Nephron (organoid): ENCODE measurements at regions not wholly inside any gene's neighbourhood (a gene's known extent, or its start where the extent isn't known, plus 50 kb on each side); places are given as distances from the start of the nearest gene placed in this dataset.
A peak's percentile ranks its signal among the peaks of the same experiment; 100 is the strongest.

Source experiments
- H3K27ac Mint-ChIP-seq, 3 experiments: 2 replicates each; pipeline ENCODE4 v1.8.0; 2020; ENCODE audit warnings: mixed read lengths in 3 of 3, mild to moderate bottlenecking in 2 of 3, moderate library complexity in 1 of 3
- H3K27me3 Mint-ChIP-seq: 2 replicates; pipeline ENCODE4 v1.8.0; 2021; ENCODE audit warnings: low read depth, mild to moderate bottlenecking, moderate library complexity, mixed read lengths
- H3K36me3 Mint-ChIP-seq: 2 replicates; pipeline ENCODE4 v1.8.0; 2020; ENCODE audit warnings: low read depth, mixed read lengths
- H3K4me1 Mint-ChIP-seq: 2 replicates; pipeline ENCODE4 v1.8.0; 2020; ENCODE audit warnings: mixed read lengths
- H3K4me3 Mint-ChIP-seq, 3 experiments: 2 replicates each; pipeline ENCODE4 v1.8.0; 2020; ENCODE audit warnings: mild to moderate bottlenecking in 3 of 3, mixed read lengths in 3 of 3, moderate library complexity in 2 of 3
- H3K9me3 Mint-ChIP-seq: 2 replicates; pipeline ENCODE4 v1.8.0; 2020; ENCODE audit warnings: mixed read lengths
- TF ChIP-seq, protein P1 (sequence below), 3 experiments: fragments of 200-600 bp; sonication (generic); IDR thresholded peaks; one replicate each; pipeline ENCODE4 v1.5.0; 2021; ENCODE audit warnings: antibody characterized with exemption in 3 of 3; ENCODE audit not compliant: unreplicated experiment in 3 of 3

- no peak overlapping the region for H3K4me3 Mint-ChIP-seq
- H3K4me1 Mint-ChIP-seq: no peaks in the 10 kb centered on the region
- no peaks in the 10 kb centered on the region for H3K9me3 Mint-ChIP-seq
- TF ChIP-seq, protein P1, sequence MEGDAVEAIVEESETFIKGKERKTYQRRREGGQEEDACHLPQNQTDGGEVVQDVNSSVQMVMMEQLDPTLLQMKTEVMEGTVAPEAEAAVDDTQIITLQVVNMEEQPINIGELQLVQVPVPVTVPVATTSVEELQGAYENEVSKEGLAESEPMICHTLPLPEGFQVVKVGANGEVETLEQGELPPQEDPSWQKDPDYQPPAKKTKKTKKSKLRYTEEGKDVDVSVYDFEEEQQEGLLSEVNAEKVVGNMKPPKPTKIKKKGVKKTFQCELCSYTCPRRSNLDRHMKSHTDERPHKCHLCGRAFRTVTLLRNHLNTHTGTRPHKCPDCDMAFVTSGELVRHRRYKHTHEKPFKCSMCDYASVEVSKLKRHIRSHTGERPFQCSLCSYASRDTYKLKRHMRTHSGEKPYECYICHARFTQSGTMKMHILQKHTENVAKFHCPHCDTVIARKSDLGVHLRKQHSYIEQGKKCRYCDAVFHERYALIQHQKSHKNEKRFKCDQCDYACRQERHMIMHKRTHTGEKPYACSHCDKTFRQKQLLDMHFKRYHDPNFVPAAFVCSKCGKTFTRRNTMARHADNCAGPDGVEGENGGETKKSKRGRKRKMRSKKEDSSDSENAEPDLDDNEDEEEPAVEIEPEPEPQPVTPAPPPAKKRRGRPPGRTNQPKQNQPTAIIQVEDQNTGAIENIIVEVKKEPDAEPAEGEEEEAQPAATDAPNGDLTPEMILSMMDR (IDR thresholded peaks at IDR 0.05; ENCODE audit: unreplicated experiment in 3 of 3): no peak
- H3K27ac Mint-ChIP-seq: no peak overlapping the region
- H3K36me3 Mint-ChIP-seq: no peaks in the 10 kb centered on the region
- H3K27me3 Mint-ChIP-seq: no peaks in the 10 kb centered on the region
Measured at GRCh38 chr3:27642796-27643195, 79.3 kb downstream of the EOMES start.

DNA sequence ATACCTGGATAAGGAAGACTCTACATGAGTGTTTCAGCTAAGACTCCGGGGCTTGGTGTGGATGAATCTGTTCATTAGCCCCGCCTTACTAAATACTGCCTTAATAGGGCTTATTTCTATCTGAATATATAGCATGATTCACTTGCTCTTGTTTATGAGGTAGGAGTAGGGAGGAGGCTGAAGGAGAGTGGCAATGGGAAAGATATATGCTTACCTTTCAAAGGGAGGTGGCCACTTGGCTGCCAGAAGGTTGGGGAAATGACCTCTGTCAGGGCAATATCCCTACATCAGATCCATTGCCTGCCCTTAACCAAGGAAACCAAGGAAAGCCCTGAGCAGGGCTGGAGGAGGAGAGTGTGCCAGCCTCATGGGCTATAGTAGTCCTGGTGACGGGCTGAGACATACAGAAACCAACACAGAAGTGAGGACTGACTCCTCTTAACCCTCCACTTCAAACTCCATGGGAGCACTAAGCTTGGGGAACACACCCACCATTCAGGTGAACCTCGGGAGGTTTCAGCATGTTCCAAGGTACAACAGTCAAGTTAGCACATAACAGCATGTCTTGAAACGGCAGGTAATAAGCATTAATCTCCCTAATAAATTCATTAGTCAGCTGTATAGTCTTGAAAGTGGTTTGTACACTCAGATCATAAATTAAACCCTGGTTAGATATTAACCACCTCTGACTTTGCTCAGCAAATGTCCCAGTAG is 80.1 kb downstream of the EOMES start:
- no peaks in the 10 kb centered on the region for H3K36me3 Mint-ChIP-seq
- peak overlapping the region in 1 of 3 experiments; percentile 41 for H3K27ac Mint-ChIP-seq
- no peaks in the 10 kb centered on the region for H3K27me3 Mint-ChIP-seq
- TF ChIP-seq, protein P1 (IDR thresholded peaks at IDR 0.05; ENCODE audit: unreplicated experiment in 3 of 3): no peak
- no peaks in the 10 kb centered on the region for H3K9me3 Mint-ChIP-seq
- no peaks in the 10 kb centered on the region for H3K4me1 Mint-ChIP-seq
- no peak overlapping the region for H3K4me3 Mint-ChIP-seq

DNA sequence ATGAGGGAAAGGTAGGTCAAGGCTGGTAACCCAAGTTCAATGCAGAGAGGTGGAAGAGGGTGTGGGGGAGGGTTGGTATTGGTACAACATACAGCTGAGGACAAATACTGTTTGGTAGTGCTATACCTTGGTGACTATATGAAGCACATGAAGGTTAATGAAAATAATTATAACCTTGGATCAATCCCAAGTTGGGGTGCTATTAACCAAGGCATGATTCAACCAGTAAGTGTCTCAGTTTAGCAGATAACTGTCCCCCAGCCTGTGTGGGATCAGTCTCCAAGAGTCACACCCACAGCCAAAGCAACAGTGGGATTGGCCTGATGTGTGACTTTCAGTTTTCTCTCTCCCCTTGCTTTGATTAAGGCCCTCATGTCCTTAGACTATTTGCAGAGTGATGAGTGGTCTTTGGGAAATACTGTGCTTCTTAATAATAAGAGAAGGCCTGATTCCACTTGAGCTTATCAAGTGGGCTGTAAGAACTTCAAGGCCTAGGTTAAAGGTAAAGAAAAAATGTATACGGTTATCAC is 80.8 kb downstream of the EOMES start:
- H3K4me1 Mint-ChIP-seq: no peaks in the 10 kb centered on the region
- TF ChIP-seq, protein P1 (IDR thresholded peaks at IDR 0.05; ENCODE audit: unreplicated experiment in 3 of 3): no peak

GRCh38 chr3:27639271-27639670 is 82.9 kb downstream of the EOMES start:
- no peaks in the 10 kb centered on the region for H3K36me3 Mint-ChIP-seq

More for the DNA sequence above, 80.8 kb downstream of the EOMES start:
- H3K27me3 Mint-ChIP-seq: no peaks in the 10 kb centered on the region
- H3K9me3 Mint-ChIP-seq: no peaks in the 10 kb centered on the region
- H3K27ac Mint-ChIP-seq: no peak overlapping the region
- no peak overlapping the region for H3K4me3 Mint-ChIP-seq
- no peaks in the 10 kb centered on the region for H3K36me3 Mint-ChIP-seq

GRCh38 chr3:27638594-27638993 is 83.5 kb downstream of the EOMES start:
- H3K27ac Mint-ChIP-seq: no peak overlapping the region
- no peaks in the 10 kb centered on the region for H3K9me3 Mint-ChIP-seq
- TF ChIP-seq, protein P1 (IDR thresholded peaks at IDR 0.05; ENCODE audit: unreplicated experiment in 3 of 3): no peak
- H3K4me3 Mint-ChIP-seq: no peak overlapping the region
- no peaks in the 10 kb centered on the region for H3K36me3 Mint-ChIP-seq
- no peaks in the 10 kb centered on the region for H3K4me1 Mint-ChIP-seq
- H3K27me3 Mint-ChIP-seq: no peaks in the 10 kb centered on the region

More at GRCh38 chr3:27639271-27639670, 82.9 kb downstream of the EOMES start:
- Mint-ChIP-seq H3K4me3 (no peak overlapping the region), H3K27me3 (no peaks in the 10 kb centered on the region), H3K9me3 (no peaks in the 10 kb centered on the region), H3K4me1 (no peaks in the 10 kb centered on the region), H3K27ac (no peak overlapping the region)
- TF ChIP-seq, protein P1 (IDR thresholded peaks at IDR 0.05; ENCODE audit: unreplicated experiment in 3 of 3): no peak
